OCI-LY7 (cell line): ENCODE measurements at regions not wholly inside any gene's neighbourhood (a gene's known extent, or its start where the extent isn't known, plus 50 kb on each side); places are given as distances from the start of the nearest gene placed in this dataset.

ENCODE experiments used
- BruUV-seq: library from RNA; stranded (reverse); fragments of 400-500 nt; replicated peaks from 2 replicates; lab custom pipeline; 2021; lab: Mats Ljungman, UMichigan
- CTCF ChIA-PET: fragments of 300-600 bp; sonication (Branson Sonifier 250); formaldehyde crosslinking; loops from one replicate; lab custom pipeline; 2022; ENCODE audit warnings: antibody characterized with exemption; ENCODE audit not compliant: unreplicated experiment; lab: Charles Lee
- POLR2A ChIA-PET: fragments of 300-600 bp; sonication (Branson Sonifier 250); formaldehyde crosslinking; loops from one replicate; lab custom pipeline; 2022; ENCODE audit warnings: antibody characterized with exemption; lab: Charles Lee
- DNase-seq: peaks from one replicate; pipeline ENCODE4 v3.0.0-alpha.2; 2015; ENCODE audit warnings: low spot score
- H2AFZ ChIP-seq: fragments of 200-600 bp; sonication (generic), shearing (Covaris generic); 2 replicates; pipeline ENCODE4 v1.6.1; 2014; ENCODE audit warnings: mild to moderate bottlenecking, antibody characterized with exemption, low read length, moderate library complexity
- H3K27ac ChIP-seq: fragments of 200-600 bp; sonication (generic); 2 replicates; pipeline ENCODE4 v1.5.1; 2014; ENCODE audit warnings: mixed run types, low read depth, mild to moderate bottlenecking, moderate library complexity, low read length, inconsistent platforms; ENCODE audit not compliant: poor library complexity, severe bottlenecking
- H3K36me3 ChIP-seq: fragments of 200-600 bp; sonication (generic); 2 replicates; pipeline ENCODE4 v1.6.1; 2014; ENCODE audit warnings: mild to moderate bottlenecking, antibody characterized with exemption, low read length, moderate library complexity, mixed read lengths; ENCODE audit not compliant: insufficient read depth
- H3K4me1 ChIP-seq: fragments of 200-600 bp; sonication (generic); 2 replicates; pipeline ENCODE4 v1.5.1; 2014; ENCODE audit warnings: mild to moderate bottlenecking, low read length; ENCODE audit not compliant: insufficient read depth, poor library complexity, severe bottlenecking
- H3K4me2 ChIP-seq: fragments of 200-600 bp; sonication (generic); 2 replicates; pipeline ENCODE4 v1.6.1; 2014; ENCODE audit warnings: mild to moderate bottlenecking, low read length
- H3K4me3 ChIP-seq: fragments of 200-600 bp; sonication (generic); 2 replicates; pipeline ENCODE4 v1.5.1; 2014; ENCODE audit warnings: mild to moderate bottlenecking, low read depth, low read length; ENCODE audit not compliant: poor library complexity, severe bottlenecking
- H3K79me2 ChIP-seq: fragments of 200-600 bp; sonication (generic); 2 replicates; pipeline ENCODE4 v1.6.1; 2016; ENCODE audit warnings: low read depth, mild to moderate bottlenecking, low read length, moderate library complexity, mixed read lengths; ENCODE audit not compliant: insufficient read depth
- H3K9me2 ChIP-seq: fragments of 200-600 bp; sonication (generic); 2 replicates; pipeline ENCODE4 v1.6.1; 2016; ENCODE audit warnings: mild to moderate bottlenecking, low read length, mixed read lengths; ENCODE audit not compliant: insufficient read depth
- H3K9me3 ChIP-seq: fragments of 200-600 bp; sonication (generic); 2 replicates; pipeline ENCODE4 v1.6.1; 2014; ENCODE audit warnings: mild to moderate bottlenecking, mixed run types, low read length, mixed read lengths
- H4K20me1 ChIP-seq: fragments of 200-600 bp; sonication (generic); 2 replicates; pipeline ENCODE4 v1.6.1; 2014; ENCODE audit warnings: mild to moderate bottlenecking, antibody characterized with exemption, low read length, moderate library complexity, mixed read lengths; ENCODE audit not compliant: insufficient read depth
- CTCF ChIP-seq: fragments of 200-600 bp; sonication (generic); conservative IDR thresholded peaks from 2 replicates; pipeline ENCODE4 v1.5.1; 2014; ENCODE audit warnings: mild to moderate bottlenecking, antibody characterized with exemption, low read length, moderate library complexity, mixed read lengths
- EZH2phosphoT487 ChIP-seq: fragments of 200-600 bp; sonication (generic); IDR thresholded peaks from 2 replicates; pipeline ENCODE4 v1.6.1; 2018; ENCODE audit warnings: low read depth, borderline replicate concordance, mild to moderate bottlenecking, mixed run types, antibody characterized with exemption, low read length, moderate library complexity, mixed read lengths
- intact Hi-C: fragments of 100-400 bp; cut with micrococcal nuclease; formaldehyde crosslinking; loops from one replicate; pipeline ENCODE4 v1.10.0; 2022; ENCODE audit not compliant: unreplicated experiment

DNA sequence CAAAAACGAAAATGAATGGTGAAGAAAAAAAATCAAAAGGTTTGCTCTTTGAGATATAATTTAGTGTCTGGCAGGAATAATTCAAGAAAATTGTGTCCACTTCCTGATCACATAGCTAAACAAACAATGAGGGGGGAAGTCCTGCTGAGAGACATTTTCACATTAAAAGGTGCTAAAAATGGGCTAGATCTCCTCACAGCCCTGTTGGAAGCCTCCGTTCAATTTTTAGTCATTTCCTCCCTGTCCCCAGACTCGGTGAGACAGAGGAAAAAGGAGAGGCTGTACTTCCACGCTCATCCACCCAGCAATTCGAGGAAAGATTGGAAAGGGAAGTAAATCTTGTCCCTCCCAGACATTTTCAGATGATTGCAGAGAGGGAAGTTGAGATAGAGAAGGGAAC lies 103.7 kb downstream of the BARHL2 start:
- ChIA-PET CTCF (no interaction called here), POLR2A (no interaction called here)
- H3K9me3 ChIP-seq, result no peaks in the 10 kb centered on the region
- H3K36me3 ChIP-seq, result no peaks in the 10 kb centered on the region
- no peaks in the 10 kb centered on the region for H4K20me1 ChIP-seq
- intact Hi-C loops, result no loop called here
- H3K4me2 ChIP-seq, result no peak overlapping the region
- no peaks in the 10 kb centered on the region for H3K9me2 ChIP-seq
- H3K27ac ChIP-seq, result no peak overlapping the region
- H3K4me1 ChIP-seq, result no peaks in the 10 kb centered on the region
- no peak for TF ChIP-seq CTCF
- no peak for TF ChIP-seq EZH2phosphoT487
- H3K79me2 ChIP-seq, result no peaks in the 10 kb centered on the region
- BruUV-seq, result no TSS peak
- H3K4me3 ChIP-seq, result no peak overlapping the region
- H2AFZ ChIP-seq, result no peak overlapping the region
- DNase-seq, result no peak

DNA sequence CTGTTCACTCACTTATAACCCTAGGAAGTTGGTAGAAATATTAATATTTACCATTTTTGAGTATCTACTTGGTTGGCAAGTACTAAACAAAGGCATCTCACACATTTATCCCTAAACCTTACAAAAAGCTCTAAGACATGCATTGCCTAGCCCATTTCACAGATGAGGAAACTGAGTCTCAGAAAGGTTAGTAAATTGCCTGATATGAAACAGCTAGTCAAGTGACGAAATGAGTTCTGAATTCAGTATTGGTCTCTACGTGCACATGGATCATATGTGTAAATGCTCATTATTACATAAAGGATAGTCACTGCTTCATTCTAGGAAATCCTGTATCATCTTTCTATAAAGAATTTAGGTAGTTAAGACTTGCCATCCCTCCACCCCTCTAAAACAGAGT lies 105.1 kb downstream of the BARHL2 start:
- Histone ChIP-seq H3K4me3 (no peak overlapping the region), H2AFZ (no peak overlapping the region), H4K20me1 (no peaks in the 10 kb centered on the region), H3K4me2 (no peak overlapping the region), H3K27ac (no peak overlapping the region), H3K9me3 (no peaks in the 10 kb centered on the region), H3K4me1 (no peaks in the 10 kb centered on the region), H3K9me2 (no peaks in the 10 kb centered on the region), H3K36me3 (no peaks in the 10 kb centered on the region), H3K79me2 (no peaks in the 10 kb centered on the region)
- BruUV-seq, result no TSS peak
- intact Hi-C loops, result no loop called here
- CTCF ChIA-PET, result no interaction called here
- POLR2A ChIA-PET, result no interaction called here
- TF ChIP-seq EZH2phosphoT487, result no peak
- no peak for TF ChIP-seq CTCF
- DNase-seq, result no peak

- BruUV-seq, result no TSS peak
- Histone ChIP-seq H3K4me1 (no peaks in the 10 kb centered on the region), H4K20me1 (no peaks in the 10 kb centered on the region), H3K27ac (no peak overlapping the region), H3K36me3 (no peaks in the 10 kb centered on the region), H2AFZ (no peak overlapping the region), H3K9me2 (no peaks in the 10 kb centered on the region), H3K9me3 (no peaks in the 10 kb centered on the region), H3K4me2 (no peak overlapping the region), H3K4me3 (no peak overlapping the region), H3K79me2 (no peaks in the 10 kb centered on the region)
- ChIA-PET POLR2A (no interaction called here), CTCF (no interaction called here)
- TF ChIP-seq EZH2phosphoT487, result no peak
- TF ChIP-seq CTCF, result no peak
- no peak for DNase-seq
- intact Hi-C loops, result no loop called here
Observed at GRCh38 chr1:90607736-90608135, 109.4 kb downstream of the BARHL2 start.
